Colonic mucosa (tissue), 4 donors: ENCODE measurements at regions not wholly inside any gene's neighbourhood (a gene's known extent, or its start where the extent isn't known, plus 50 kb on each side); places are given as distances from the start of the nearest gene placed in this dataset.

Source experiments
- DNase-seq: peaks from one replicate; pipeline ENCODE4 v3.0.0-alpha.2; 2020
- H3K27ac ChIP-seq: fragments of 200-600 bp; one replicate; pipeline ENCODE4 v1.8.0; 2021
- H3K27me3 ChIP-seq: fragments of 200-600 bp; one replicate; pipeline ENCODE4 v1.8.0; 2021
- H3K36me3 ChIP-seq: fragments of 200-600 bp; one replicate; pipeline ENCODE4 v1.8.0; 2021
- H3K4me1 ChIP-seq: fragments of 200-600 bp; one replicate; pipeline ENCODE4 v1.8.0; 2021; ENCODE audit warnings: mild to moderate bottlenecking
- H3K4me3 ChIP-seq: fragments of 200-600 bp; one replicate; pipeline ENCODE4 v1.8.0; 2021
- H3K9ac ChIP-seq, 2 donors: one replicate each; pipeline ENCODE4 v1.7.0; 2013; ENCODE audit warnings: control low read depth in 2 of 2, low read depth in 2 of 2, low read length in 2 of 2
- H3K9me3 ChIP-seq: fragments of 200-600 bp; one replicate; pipeline ENCODE4 v1.8.0; 2021
- CTCF ChIP-seq: fragments of 200-600 bp; IDR thresholded peaks from one replicate; pipeline ENCODE4 v1.8.0; 2022; ENCODE audit warnings: antibody characterized with exemption, mild to moderate bottlenecking
- intact Hi-C: fragments of 100-400 bp; cut with DNase I; formaldehyde crosslinking; loops from one replicate; pipeline ENCODE4 v1.14.1; 2022
- donor health status: healthy.
- donor health status: DM: no; HTN: no; CAD: no.
- donor health status: DM: no; HTN: no; CAD: no.

GRCh38 chr13:55820817-55821216 is 1319.9 kb upstream of the PRR20A start:
- Histone ChIP-seq H3K4me3 (no peak overlapping the region), H3K27ac (no peak overlapping the region), H3K9ac (no peak overlapping the region), H3K4me1 (no peaks in the 10 kb centered on the region), H3K9me3 (no peaks in the 10 kb centered on the region), H3K27me3 (no peaks in the 10 kb centered on the region), H3K36me3 (no peaks in the 10 kb centered on the region)
- no peak for DNase-seq
- intact Hi-C loops = no loop called here
- TF ChIP-seq CTCF = no peak

GRCh38 chr13:55869648-55870047 is 1271.1 kb upstream of the PRR20A start:
- Histone ChIP-seq H3K27me3 (no peaks in the 10 kb centered on the region), H3K9ac (no peak overlapping the region), H3K4me3 (no peak overlapping the region), H3K9me3 (no peaks in the 10 kb centered on the region), H3K27ac (no peak overlapping the region), H3K36me3 (no peaks in the 10 kb centered on the region), H3K4me1 (no peaks in the 10 kb centered on the region)
- intact Hi-C loops = no loop called here
- DNase-seq = no peak
- TF ChIP-seq CTCF = no peak

- H3K27ac ChIP-seq = no peak overlapping the region
- H3K27me3 ChIP-seq = no peaks in the 10 kb centered on the region
- no peaks in the 10 kb centered on the region for H3K4me1 ChIP-seq
- no peak for DNase-seq
- no peaks in the 10 kb centered on the region for H3K9me3 ChIP-seq
- no peak for TF ChIP-seq CTCF
- H3K9ac ChIP-seq = no peak overlapping the region
- H3K36me3 ChIP-seq = no peaks in the 10 kb centered on the region
- H3K4me3 ChIP-seq = no peak overlapping the region
- intact Hi-C loops = no loop called here
These were observed 1253.2 kb upstream of the PRR20A start for GRCh38 chr13:55887561-55887960.

GRCh38 chr13:55893540-55893939 is 1247.2 kb upstream of the PRR20A start:
- Histone ChIP-seq H3K9ac (no peak overlapping the region), H3K36me3 (no peaks in the 10 kb centered on the region), H3K27ac (no peak overlapping the region), H3K27me3 (no peaks in the 10 kb centered on the region), H3K4me1 (no peaks in the 10 kb centered on the region), H3K9me3 (no peaks in the 10 kb centered on the region), H3K4me3 (no peak overlapping the region)
- TF ChIP-seq CTCF = no peak
- no peak for DNase-seq
- intact Hi-C loops = no loop called here

- H3K27me3 ChIP-seq = no peaks in the 10 kb centered on the region
- intact Hi-C loops = no loop called here
- H3K9me3 ChIP-seq = no peaks in the 10 kb centered on the region
- no peak overlapping the region for H3K27ac ChIP-seq
- DNase-seq = no peak
- H3K4me3 ChIP-seq = no peak overlapping the region
- no peaks in the 10 kb centered on the region for H3K36me3 ChIP-seq
- H3K9ac ChIP-seq = no peak overlapping the region
- H3K4me1 ChIP-seq = no peaks in the 10 kb centered on the region
- no peak for TF ChIP-seq CTCF
These were observed 1203.5 kb upstream of the PRR20A start for GRCh38 chr13:55937180-55937579.

- Histone ChIP-seq H3K27ac (no peak overlapping the region), H3K9me3 (no peaks in the 10 kb centered on the region), H3K4me1 (no peaks in the 10 kb centered on the region), H3K27me3 (no peaks in the 10 kb centered on the region), H3K36me3 (no peaks in the 10 kb centered on the region), H3K4me3 (no peak overlapping the region), H3K9ac (no peak overlapping the region)
- intact Hi-C loops = no loop called here
- TF ChIP-seq CTCF = no peak
- no peak for DNase-seq
These were observed 1192.5 kb upstream of the PRR20A start for GRCh38 chr13:55948175-55948574.
